Activated CD4-positive, alpha-beta memory T cell treated with anti-CD3 and anti-CD28 coated beads, Interleukin-2, amount 10 ng/mL, durations not matched to agents 7 days and 5 days (primary cell): ENCODE measurements at regions not wholly inside any gene's neighbourhood (a gene's known extent, or its start where the extent isn't known, plus 50 kb on each side); places are given as distances from the start of the nearest gene placed in this dataset.

Experiments used
- CTCF ChIA-PET: fragments of 350-600 bp; sonication (Branson Sonifier 250); formaldehyde crosslinking; loops from one replicate; lab custom pipeline; 2021; ENCODE audit warnings: antibody characterized with exemption, inconsistent platforms; lab: Charles Lee
- POLR2A ChIA-PET: fragments of 350-600 bp; sonication (Branson Sonifier 250); formaldehyde crosslinking; loops from one replicate; lab custom pipeline; 2021; ENCODE audit warnings: antibody characterized with exemption; lab: Charles Lee
- DNase-seq: peaks from one replicate; pipeline ENCODE4 v3.0.0-alpha.2; 2020
- H3K27ac Mint-ChIP-seq: one replicate; pipeline ENCODE4 v1.8.0; 2021; ENCODE audit warnings: mild to moderate bottlenecking, mixed read lengths
- H3K27me3 Mint-ChIP-seq: one replicate; pipeline ENCODE4 v1.8.0; 2021; ENCODE audit warnings: mixed read lengths
- H3K36me3 Mint-ChIP-seq: one replicate; pipeline ENCODE4 v1.8.0; 2021; ENCODE audit warnings: low read depth, mixed read lengths
- H3K4me1 Mint-ChIP-seq: one replicate; pipeline ENCODE4 v1.8.0; 2021; ENCODE audit warnings: mixed read lengths
- H3K4me3 Mint-ChIP-seq: one replicate; pipeline ENCODE4 v1.8.0; 2021; ENCODE audit warnings: mild to moderate bottlenecking, mixed read lengths
- H3K9me3 Mint-ChIP-seq: one replicate; pipeline ENCODE4 v1.8.0; 2021; ENCODE audit warnings: mixed read lengths

DNA sequence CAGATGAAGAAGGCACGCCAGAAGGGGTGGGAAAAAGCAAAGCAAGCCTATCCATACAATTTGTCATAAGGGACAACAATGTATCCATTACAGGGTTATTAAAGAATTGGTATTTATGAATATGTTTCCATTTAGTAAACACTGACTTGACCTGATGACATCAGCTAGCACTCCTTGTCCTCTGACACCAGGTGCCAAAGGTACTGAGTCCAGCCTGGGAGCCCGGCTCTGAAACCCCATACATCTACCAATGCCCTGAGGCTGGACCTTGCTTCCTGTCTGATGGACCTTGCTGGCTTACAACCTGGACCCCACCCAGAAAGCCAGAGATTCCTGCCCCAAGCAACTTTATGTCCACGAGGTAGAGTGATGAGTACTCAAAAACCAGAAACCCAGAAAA lies 263.0 kb upstream of the ATP11B start:
- Mint-ChIP-seq H3K4me3 (no peak overlapping the region), H3K4me1 (no peaks in the 10 kb centered on the region), H3K9me3 (no peaks in the 10 kb centered on the region), H3K27ac (no peak overlapping the region), H3K27me3 (no peaks in the 10 kb centered on the region), H3K36me3 (no peaks in the 10 kb centered on the region)
- ChIA-PET POLR2A (no interaction called here), CTCF (no interaction called here)
- no peak for DNase-seq

DNA sequence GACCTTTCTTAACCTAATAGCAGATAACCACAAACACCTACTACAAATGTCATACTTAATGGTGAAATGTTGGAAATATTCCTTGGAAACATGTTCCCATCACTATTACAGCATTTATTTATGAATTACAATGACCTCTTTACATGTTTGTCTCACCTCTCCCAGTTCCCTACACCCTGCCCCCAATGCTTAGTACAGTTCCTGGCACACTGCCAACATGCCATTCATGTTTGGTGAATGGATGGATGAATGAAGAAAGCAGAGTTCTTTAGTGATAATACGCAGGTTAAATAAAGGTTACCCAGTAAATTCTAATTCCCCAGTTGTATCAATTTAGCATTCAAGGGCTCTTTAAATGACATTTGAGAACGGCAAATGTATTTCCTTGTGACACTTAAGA lies 259.9 kb upstream of the ATP11B start:
- Mint-ChIP-seq H3K4me1 (no peaks in the 10 kb centered on the region), H3K4me3 (no peak overlapping the region)

DNA sequence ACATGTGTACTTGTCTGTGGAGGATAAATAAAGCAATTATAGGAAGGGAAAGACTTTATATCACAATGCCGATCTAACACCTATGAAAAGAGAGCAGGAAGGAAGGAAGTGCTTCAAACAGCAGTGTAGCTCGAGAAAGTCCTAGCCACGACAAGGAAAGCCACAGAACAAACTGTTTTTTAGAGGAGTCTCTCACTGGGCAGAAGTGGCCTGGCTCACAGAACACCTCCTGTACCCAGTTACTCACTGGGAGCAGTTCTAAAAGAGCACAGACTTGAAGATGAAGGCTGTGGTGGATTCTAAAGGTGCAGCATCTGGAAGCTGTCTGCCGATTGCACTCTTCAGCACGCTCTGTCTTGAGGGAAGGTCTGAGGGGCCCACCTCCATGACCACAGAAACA lies 248.8 kb upstream of the ATP11B start:
- DNase-seq: no peak
- H3K36me3 Mint-ChIP-seq: no peaks in the 10 kb centered on the region
- no peak overlapping the region for H3K4me3 Mint-ChIP-seq
- no peaks in the 10 kb centered on the region for H3K9me3 Mint-ChIP-seq
- no peaks in the 10 kb centered on the region for H3K4me1 Mint-ChIP-seq
- no peaks in the 10 kb centered on the region for H3K27me3 Mint-ChIP-seq
- CTCF ChIA-PET: no interaction called here
- H3K27ac Mint-ChIP-seq: no peak overlapping the region
- POLR2A ChIA-PET: no interaction called here

More for the DNA sequence above, 259.9 kb upstream of the ATP11B start:
- H3K36me3 Mint-ChIP-seq: no peaks in the 10 kb centered on the region
- H3K9me3 Mint-ChIP-seq: no peaks in the 10 kb centered on the region
- H3K27ac Mint-ChIP-seq: no peak overlapping the region
- CTCF ChIA-PET: no interaction called here
- H3K27me3 Mint-ChIP-seq: no peaks in the 10 kb centered on the region
- POLR2A ChIA-PET: no interaction called here
- DNase-seq: no peak

DNA sequence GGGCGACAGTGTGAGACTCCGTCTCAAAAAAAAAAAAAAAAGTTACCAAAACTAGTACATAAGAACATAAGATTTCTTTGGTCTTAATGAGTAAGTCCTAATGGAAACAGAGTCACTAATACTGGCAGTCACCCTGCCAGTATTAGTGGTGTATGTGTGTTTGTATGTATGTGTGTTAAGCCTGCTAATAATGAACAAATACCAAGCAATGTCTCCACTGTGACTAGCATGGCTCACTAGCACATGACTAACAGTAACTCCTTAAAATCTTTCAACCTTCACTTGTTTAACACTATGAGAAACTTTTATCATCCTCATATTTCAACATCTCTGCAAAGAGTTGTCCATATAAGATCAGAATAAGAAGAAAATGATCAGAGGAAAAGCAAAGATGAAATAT lies 231.0 kb upstream of the ATP11B start:
- H3K9me3 Mint-ChIP-seq: no peaks in the 10 kb centered on the region
- H3K27ac Mint-ChIP-seq: no peak overlapping the region
- H3K4me3 Mint-ChIP-seq: no peak overlapping the region
- no peaks in the 10 kb centered on the region for H3K4me1 Mint-ChIP-seq
- no peak for DNase-seq
- no peaks in the 10 kb centered on the region for H3K27me3 Mint-ChIP-seq
- ChIA-PET POLR2A (no interaction called here), CTCF (no interaction called here)
- H3K36me3 Mint-ChIP-seq: no peaks in the 10 kb centered on the region

DNA sequence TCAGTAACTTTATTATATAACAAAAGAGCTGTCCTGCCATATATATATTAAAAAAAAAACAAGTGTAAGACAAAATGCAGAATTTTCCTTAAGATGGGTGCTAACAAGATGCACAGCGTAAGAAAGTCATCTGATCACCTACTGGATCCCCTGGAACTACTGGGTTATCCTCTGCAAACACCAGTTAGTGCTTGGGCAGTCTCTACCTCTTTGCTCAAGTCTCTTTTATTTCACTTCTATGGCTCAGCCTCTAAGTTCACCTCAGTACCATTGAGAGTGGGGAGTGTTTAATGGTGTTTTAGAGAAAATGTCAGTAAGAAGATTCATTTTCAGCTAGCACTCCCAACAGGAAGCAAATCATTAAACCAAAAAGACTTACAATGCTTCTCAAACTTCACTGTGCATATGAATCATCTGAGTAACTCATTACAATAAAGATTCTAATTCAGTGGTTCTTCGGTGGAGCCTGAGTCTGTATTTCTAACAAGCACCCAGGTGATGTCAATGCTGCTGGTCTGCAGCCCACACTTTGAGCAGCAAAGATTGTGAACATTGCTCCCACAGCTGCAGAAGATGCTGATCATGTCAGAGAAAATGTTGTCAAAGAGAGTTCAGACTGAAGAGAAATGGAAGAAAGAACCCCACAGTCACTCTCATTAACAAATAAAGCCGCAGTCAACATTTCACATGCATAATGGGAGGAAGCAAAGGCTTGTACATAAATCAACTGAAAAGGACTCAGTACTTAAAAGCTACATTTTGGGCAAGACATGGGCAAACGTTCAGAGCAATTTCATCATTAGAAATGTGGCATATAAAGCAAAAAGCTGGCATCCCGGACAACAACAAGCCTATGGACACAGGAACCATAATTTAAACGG lies 227.1 kb upstream of the ATP11B start:
- H3K27me3 Mint-ChIP-seq: no peaks in the 10 kb centered on the region
- no peaks in the 10 kb centered on the region for H3K36me3 Mint-ChIP-seq
- DNase-seq: no peak
- H3K4me1 Mint-ChIP-seq: no peaks in the 10 kb centered on the region
- POLR2A ChIA-PET: no interaction called here
- no peak overlapping the region for H3K4me3 Mint-ChIP-seq
- H3K9me3 Mint-ChIP-seq: no peaks in the 10 kb centered on the region
- CTCF ChIA-PET: no interaction called here
- no peak overlapping the region for H3K27ac Mint-ChIP-seq

DNA sequence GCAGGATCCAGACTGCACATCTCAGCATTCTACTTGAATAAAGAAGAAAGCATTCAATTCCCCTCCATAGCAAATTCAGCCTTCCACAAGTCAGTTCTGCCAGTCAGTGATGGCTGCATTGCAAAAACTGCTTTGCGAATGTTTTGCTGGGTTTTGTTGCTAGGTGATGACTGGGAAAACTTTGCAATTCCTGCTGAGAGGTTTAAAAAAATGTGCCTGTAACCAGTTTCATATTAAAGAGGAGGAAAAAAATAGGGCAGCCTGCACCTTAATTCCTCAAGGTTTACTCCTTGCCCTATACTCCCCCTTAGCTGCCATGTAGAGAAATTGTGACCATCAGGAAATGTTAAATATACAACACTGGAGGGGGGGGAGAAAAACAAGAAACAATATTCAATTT lies 225.6 kb upstream of the ATP11B start:
- H3K27ac Mint-ChIP-seq: no peak overlapping the region
- H3K4me1 Mint-ChIP-seq: no peaks in the 10 kb centered on the region
- H3K4me3 Mint-ChIP-seq: no peak overlapping the region
- H3K36me3 Mint-ChIP-seq: no peaks in the 10 kb centered on the region
- H3K9me3 Mint-ChIP-seq: no peaks in the 10 kb centered on the region
- CTCF ChIA-PET: no interaction called here
- POLR2A ChIA-PET: no interaction called here
- DNase-seq: no peak
- no peaks in the 10 kb centered on the region for H3K27me3 Mint-ChIP-seq

DNA sequence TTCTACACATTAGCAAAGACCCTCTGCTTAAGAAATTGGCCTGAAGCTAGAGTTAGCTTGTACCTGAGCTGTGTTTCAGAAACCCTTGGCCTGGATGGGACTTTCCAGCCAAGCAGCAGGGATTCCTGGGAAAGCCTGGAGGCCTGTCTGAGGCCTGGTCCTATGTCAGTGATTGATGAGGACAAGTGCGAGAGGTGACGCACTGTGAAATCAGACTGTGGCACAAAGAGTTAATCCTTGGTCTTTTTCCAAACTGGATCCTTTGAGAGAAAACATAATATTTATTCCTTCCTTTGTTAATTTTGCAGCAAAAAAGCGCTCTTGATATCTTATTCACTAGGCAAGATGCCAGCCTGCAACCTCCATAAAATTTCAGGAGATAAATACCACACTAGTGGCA lies 225.0 kb upstream of the ATP11B start:
- CTCF ChIA-PET: no interaction called here
- no peaks in the 10 kb centered on the region for H3K36me3 Mint-ChIP-seq
- no peak for DNase-seq
- POLR2A ChIA-PET: no interaction called here
- no peaks in the 10 kb centered on the region for H3K9me3 Mint-ChIP-seq
- no peak overlapping the region for H3K4me3 Mint-ChIP-seq
- H3K4me1 Mint-ChIP-seq: no peaks in the 10 kb centered on the region
- no peak overlapping the region for H3K27ac Mint-ChIP-seq
- no peaks in the 10 kb centered on the region for H3K27me3 Mint-ChIP-seq

DNA sequence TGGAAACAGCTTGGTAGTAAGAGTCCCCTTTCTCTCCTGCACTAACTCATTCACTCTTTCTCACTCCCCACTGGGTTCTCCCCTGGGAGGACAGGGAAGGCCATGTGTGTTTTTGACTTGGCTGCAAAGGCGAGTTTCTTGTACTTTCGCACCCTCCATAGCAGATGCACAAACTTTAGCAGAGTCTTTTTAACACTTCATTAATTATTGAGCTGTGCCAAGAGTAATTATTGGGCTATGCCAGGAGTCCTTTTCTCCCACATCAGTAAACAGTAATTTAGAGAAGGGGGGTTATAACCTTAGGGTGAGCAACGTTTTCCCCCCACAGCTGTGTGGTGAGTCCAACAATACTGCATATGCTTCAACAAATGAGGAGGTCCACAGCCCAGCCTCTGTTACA lies 224.4 kb upstream of the ATP11B start:
- peaks cover 2% of the 10 kb centered on the region for H3K9me3 Mint-ChIP-seq
- no peaks in the 10 kb centered on the region for H3K27me3 Mint-ChIP-seq
- no peaks in the 10 kb centered on the region for H3K4me1 Mint-ChIP-seq
- no peak overlapping the region for H3K27ac Mint-ChIP-seq
- ChIA-PET POLR2A (no interaction called here), CTCF (no interaction called here)
- DNase-seq: no peak
- H3K4me3 Mint-ChIP-seq: no peak overlapping the region
- H3K36me3 Mint-ChIP-seq: no peaks in the 10 kb centered on the region

DNA sequence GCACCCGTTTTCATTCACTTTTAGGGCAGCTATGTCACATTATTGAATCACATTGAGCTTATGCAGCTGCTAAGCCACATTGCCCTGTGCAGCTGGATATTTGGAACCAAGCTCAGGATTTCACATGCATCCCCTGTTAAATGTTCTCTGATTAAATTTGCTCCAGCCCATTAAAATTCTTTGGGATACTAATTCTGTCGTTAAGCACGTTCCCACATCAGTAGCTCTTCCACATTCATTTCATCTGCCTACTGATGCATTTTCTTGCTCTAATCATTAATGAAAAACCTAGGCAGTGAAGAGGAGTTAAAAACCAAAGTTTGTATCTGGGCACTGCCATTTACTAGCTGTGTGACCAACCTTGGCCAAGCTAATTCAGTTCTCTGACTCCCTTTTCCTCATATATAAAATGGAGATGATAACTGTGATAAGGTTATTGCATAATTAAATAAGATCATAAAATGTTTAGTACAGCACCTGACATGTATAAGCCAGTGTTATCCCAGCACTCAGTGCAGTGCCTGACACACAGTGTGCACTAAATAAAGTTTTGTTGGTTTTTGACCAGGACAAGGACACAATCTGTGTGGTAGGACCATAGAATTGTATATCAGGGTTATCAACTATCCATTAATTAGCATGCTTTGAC lies 222.2 kb upstream of the ATP11B start:
- POLR2A ChIA-PET: no interaction called here
- Mint-ChIP-seq H3K9me3 (peaks cover 5% of the 10 kb centered on the region), H3K27ac (no peak overlapping the region), H3K27me3 (no peaks in the 10 kb centered on the region), H3K4me1 (no peaks in the 10 kb centered on the region), H3K4me3 (no peak overlapping the region), H3K36me3 (no peaks in the 10 kb centered on the region)
- DNase-seq: no peak
- CTCF ChIA-PET: no interaction called here

DNA sequence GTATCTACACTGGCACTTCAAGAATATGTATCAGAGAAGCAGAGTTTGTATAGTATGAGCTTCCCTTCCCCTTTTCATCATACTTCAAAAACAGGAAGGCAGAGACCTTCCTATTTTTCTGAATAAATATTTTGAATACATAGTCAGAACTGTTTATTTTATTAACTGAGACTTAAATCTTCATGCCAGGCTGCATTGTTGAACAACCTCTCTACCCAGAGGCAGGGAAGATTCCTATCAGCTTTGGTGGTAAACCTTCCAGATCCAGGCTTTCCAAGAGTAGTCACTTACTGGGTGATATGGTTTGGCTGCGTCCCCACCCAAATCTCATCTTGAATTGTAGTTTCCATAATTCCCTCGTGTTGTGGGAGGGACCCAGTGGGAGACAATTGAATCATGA lies 217.4 kb upstream of the ATP11B start:
- CTCF ChIA-PET: no interaction called here
- H3K27me3 Mint-ChIP-seq: no peaks in the 10 kb centered on the region
- no peak overlapping the region for H3K4me3 Mint-ChIP-seq

DNA sequence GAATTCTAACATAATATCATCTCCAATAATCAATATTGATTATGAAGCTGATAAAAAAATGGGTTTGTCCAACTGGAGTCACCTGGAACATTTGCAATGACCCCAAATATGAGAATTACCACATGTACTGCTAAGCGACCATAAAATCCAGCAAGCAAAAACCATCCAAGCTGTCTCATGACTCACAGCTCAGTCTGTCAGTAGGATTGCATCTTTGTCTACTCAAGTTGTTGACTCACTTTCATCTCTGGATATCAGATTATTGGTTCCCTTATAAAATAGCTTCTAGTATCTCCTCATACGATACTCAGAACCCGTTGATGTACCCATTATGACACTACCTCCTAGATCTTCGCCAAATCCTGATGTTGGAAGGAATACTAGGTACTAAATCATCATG lies 209.8 kb upstream of the ATP11B start:
- no peak for DNase-seq
- H3K27ac Mint-ChIP-seq: no peak overlapping the region
- H3K9me3 Mint-ChIP-seq: no peaks in the 10 kb centered on the region
- H3K27me3 Mint-ChIP-seq: no peaks in the 10 kb centered on the region
- H3K4me3 Mint-ChIP-seq: no peak overlapping the region
- POLR2A ChIA-PET: no interaction called here
- CTCF ChIA-PET: no interaction called here
- H3K4me1 Mint-ChIP-seq: no peaks in the 10 kb centered on the region
- H3K36me3 Mint-ChIP-seq: no peaks in the 10 kb centered on the region

More for the DNA sequence above, 217.4 kb upstream of the ATP11B start:
- Mint-ChIP-seq H3K4me1 (no peaks in the 10 kb centered on the region), H3K27ac (no peak overlapping the region), H3K9me3 (peaks cover 5% of the 10 kb centered on the region), H3K36me3 (no peaks in the 10 kb centered on the region)
- no peak for DNase-seq
- POLR2A ChIA-PET: no interaction called here

DNA sequence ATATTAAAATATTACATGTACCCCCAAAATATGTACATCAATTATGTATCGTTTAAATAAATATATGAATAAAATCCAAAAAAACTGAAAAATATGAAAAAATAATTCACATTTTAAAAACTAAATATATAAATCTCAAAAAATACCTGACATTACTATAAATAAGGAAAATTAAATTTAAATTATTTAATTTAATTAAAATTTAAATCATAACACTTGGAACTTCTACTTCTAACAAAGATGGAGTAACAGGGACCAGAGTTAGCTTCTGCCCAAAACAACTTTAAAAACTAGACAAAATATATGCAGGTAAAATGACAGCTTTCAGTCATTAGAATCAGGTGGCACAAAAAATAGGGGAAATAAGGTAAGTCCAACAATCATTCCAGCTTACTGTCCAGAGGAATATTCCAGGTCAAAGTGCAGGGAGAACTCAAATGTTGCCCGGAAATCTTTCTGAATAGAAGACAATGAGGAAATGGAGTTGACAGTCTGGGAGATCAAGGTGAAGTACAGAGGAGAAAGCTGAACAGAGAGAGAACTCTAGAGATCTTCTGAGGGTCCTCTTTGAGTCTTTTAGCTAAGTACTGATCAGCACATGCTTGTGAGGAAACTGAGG lies 207.7 kb upstream of the ATP11B start:
- no peak overlapping the region for H3K27ac Mint-ChIP-seq
- H3K36me3 Mint-ChIP-seq: no peaks in the 10 kb centered on the region
- no peaks in the 10 kb centered on the region for H3K4me1 Mint-ChIP-seq
- no peak overlapping the region for H3K4me3 Mint-ChIP-seq
- no peaks in the 10 kb centered on the region for H3K27me3 Mint-ChIP-seq
- no peaks in the 10 kb centered on the region for H3K9me3 Mint-ChIP-seq
- ChIA-PET POLR2A (no interaction called here), CTCF (no interaction called here)
- DNase-seq: no peak

DNA sequence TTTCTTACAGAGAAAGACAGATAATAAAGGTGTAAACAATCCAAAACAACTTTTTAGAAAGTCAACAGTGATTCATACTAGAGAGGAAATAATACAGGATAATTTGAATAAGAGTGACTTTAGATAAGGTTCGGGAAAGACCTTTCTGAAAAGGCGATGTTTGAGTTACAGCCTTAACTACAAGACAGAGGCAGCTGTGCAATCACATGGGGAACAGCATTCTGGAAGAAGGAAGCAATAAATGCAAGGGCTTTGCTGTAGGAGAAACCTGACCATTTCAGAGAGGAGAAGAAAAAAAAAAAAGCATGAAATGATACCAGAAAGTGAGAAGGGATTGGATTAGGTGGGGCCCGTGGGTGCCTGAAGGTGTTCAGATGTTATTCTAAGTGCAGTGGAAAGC lies 200.6 kb upstream of the ATP11B start:
- Mint-ChIP-seq H3K4me3 (no peak overlapping the region), H3K9me3 (no peaks in the 10 kb centered on the region), H3K36me3 (no peaks in the 10 kb centered on the region), H3K27me3 (no peaks in the 10 kb centered on the region), H3K4me1 (no peaks in the 10 kb centered on the region), H3K27ac (no peak overlapping the region)
- ChIA-PET CTCF (no interaction called here), POLR2A (interaction anchor here (0.6 kb wide), 1 partner anchor 193 kb away, joined by 3 read pairs; no protein-coding TSS in a partner anchor)
- no peak for DNase-seq
